BE2C (cell line): ENCODE measurements at regions not wholly inside any gene's neighbourhood (a gene's known extent, or its start where the extent isn't known, plus 50 kb on each side); places are given as distances from the start of the nearest gene placed in this dataset.
"Not testable (repeated sequence)": the region's sequence is repeated elsewhere in the genome, so short reads cannot be mapped to it uniquely, and the experiment has no call there.

Experiments used
- DNase-seq: peaks from one replicate; pipeline ENCODE4 v3.0.0-alpha.2; 2020
- H3K27me3 ChIP-seq: fragments of 250-450 bp; sonication (Bioruptor Pico); 2 replicates; pipeline ENCODE4 v1.5.1; 2020; ENCODE audit warnings: mild to moderate bottlenecking
- H3K36me3 ChIP-seq: fragments of 250-450 bp; sonication (Bioruptor Pico); 2 replicates; pipeline ENCODE4 v1.5.1; 2020; ENCODE audit warnings: mild to moderate bottlenecking
- H3K4me1 ChIP-seq: fragments of 250-450 bp; sonication (Bioruptor Pico); 2 replicates; pipeline ENCODE4 v1.5.1; 2020
- H3K4me3 ChIP-seq: 2 replicates; pipeline ENCODE4 v1.5.1; 2011; ENCODE audit warnings: low read depth, low read length
- H3K9me3 ChIP-seq: fragments of 250-450 bp; sonication (Bioruptor Pico); 2 replicates; pipeline ENCODE4 v1.5.1; 2020
- TF ChIP-seq, protein P1 (sequence below): IDR thresholded peaks from 2 replicates; pipeline ENCODE4 v1.5.1; 2012; ENCODE audit warnings: mild to moderate bottlenecking, low read depth, low read length

DNA sequence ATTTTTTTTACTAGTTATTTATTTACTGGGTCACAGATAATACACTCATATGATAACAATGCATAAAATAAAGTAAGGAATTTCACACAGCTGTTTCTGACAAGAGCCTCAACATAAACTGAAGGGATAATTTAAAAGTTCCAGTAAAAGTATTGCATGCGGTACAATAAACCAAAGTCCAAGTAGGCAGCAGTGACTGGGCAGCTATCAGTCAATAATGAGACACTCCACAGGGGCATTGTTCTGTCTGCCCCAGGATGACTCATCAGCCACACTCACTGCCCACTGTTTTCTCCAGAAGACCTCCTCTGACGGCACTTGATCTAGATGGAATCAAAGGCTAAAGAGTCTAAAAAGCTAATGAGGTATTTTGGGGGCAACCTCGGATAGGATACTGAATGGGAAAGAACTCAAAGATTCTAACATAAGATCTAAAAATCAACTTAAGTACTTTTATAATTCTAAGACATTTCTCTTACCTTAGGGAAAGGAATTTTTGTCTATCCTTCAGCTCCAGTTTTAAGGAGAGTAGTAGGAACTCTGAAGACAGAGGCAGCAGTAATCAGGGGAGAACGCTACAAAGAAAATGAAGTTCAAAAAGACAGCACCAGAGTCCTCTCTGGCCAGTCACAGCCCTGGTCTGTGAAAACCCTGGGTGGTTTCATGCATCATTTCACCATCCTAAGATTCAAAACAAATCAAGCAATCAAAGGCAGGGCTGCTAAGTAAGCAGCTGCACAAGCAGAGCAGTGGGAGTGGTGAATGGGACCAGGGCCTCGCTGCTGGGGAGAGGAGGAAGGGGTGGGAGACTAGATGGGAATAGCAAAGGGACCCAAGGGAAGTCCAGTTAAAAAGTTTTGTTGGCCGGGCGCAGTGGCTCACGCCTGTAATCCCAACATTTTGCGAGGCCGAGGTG is 175.1 kb downstream of the AVL9 start:
- Histone ChIP-seq H3K9me3 (no peaks in the 10 kb centered on the region), H3K4me1 (peaks cover 17% of the 10 kb centered on the region), H3K27me3 (no peaks in the 10 kb centered on the region), H3K4me3 (peak overlapping the region; percentile 32), H3K36me3 (no peaks in the 10 kb centered on the region)
- DNase-seq: peak; percentile 74
- TF ChIP-seq, protein P1, sequence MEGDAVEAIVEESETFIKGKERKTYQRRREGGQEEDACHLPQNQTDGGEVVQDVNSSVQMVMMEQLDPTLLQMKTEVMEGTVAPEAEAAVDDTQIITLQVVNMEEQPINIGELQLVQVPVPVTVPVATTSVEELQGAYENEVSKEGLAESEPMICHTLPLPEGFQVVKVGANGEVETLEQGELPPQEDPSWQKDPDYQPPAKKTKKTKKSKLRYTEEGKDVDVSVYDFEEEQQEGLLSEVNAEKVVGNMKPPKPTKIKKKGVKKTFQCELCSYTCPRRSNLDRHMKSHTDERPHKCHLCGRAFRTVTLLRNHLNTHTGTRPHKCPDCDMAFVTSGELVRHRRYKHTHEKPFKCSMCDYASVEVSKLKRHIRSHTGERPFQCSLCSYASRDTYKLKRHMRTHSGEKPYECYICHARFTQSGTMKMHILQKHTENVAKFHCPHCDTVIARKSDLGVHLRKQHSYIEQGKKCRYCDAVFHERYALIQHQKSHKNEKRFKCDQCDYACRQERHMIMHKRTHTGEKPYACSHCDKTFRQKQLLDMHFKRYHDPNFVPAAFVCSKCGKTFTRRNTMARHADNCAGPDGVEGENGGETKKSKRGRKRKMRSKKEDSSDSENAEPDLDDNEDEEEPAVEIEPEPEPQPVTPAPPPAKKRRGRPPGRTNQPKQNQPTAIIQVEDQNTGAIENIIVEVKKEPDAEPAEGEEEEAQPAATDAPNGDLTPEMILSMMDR: no peak

DNA sequence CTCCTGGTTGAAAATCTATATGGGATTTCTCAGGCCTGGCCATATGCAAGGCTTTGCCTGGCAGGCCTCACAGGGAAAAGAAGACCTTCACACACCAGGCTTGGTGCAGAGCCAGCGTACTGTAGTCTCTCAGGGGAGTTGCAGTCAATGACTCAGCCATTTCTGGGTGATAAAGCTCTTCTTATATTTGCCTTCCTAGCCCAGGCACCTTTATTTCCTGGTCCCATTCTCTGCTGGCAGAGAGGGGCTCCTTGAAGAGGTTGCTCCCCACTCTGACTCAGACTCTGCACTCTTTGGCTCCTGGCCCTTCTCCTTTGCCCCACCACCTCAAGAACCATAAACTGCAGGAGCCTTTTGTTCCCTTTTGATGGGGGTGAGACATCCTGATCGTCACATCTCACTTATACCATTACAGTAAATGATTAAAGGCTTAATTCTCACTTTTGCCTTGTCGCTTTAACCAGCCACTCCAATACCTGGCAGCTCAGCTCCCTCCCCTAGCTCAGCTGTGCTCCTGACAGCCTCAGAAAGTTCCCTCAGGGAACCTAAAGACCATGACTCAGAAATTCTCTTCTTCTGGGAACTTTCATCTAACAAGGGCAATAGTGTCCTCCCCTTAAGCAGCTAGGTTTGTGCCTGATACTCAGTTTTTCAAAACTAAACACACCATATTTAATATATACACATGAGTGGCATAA is 174.0 kb downstream of the AVL9 start:
- peak; percentile 86 for DNase-seq
- not testable (repeated sequence) for H3K9me3 ChIP-seq, H3K36me3 ChIP-seq, H3K27me3 ChIP-seq
- Histone ChIP-seq H3K4me1 (peaks cover 17% of the 10 kb centered on the region), H3K4me3 (peak overlapping the region; percentile 32)

DNA sequence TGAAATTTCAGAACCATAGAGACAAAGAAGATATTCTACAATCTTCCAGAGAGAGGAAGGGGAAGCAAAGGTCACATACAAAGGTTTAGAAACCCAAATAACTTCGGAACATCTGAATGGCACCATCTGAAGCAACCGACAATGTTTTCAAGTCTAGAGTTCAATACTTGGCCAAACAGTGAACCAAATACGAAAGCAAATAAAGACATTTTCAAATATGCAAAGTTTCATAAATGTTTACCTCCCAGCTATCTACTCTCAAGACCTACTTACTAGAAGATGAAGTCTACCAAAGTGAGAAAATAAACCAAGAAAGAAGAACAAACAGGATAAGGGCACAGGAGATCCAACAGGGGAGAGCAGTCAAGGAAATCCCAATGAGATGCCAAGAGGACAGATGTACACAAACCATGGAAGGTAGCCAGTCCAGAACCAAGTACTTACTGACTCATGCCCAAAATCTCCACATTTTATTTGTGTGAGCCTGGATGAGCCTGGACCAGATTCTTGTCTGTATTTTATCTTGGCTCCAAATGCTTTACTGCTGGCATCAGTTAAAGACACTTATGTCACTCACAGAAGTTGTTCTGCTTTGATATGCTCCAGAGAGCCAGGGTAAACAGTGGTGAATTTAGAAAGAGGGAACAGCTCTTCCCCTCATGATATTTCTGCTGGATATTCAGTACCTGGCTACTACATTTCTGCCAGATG is 173.3 kb downstream of the AVL9 start:
- H3K4me1 ChIP-seq: peaks cover 23% of the 10 kb centered on the region
- not testable (repeated sequence) for H3K27me3 ChIP-seq, H3K36me3 ChIP-seq, H3K4me3 ChIP-seq, H3K9me3 ChIP-seq
- DNase-seq: peak; percentile 23

DNA sequence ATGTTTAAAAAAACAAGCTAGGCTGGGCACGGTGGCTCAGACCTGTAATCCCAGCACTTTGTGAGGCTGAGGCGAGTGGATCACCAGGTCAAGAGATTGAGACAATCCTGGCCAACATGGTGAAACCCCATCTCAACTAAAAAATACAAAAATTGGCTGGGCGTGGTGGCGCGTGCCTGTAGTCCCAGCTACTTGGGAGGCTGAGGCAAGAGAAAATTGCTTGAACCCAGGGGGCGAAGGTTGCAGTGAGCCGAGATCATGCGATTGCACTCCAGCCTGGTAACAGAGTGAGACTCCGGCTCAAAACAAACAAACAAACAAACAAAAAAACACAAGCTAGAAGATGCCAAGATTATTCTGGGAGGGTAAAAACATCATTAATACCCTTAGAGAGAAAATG is 172.3 kb downstream of the AVL9 start:
- DNase-seq: not testable (repeated sequence)

DNA sequence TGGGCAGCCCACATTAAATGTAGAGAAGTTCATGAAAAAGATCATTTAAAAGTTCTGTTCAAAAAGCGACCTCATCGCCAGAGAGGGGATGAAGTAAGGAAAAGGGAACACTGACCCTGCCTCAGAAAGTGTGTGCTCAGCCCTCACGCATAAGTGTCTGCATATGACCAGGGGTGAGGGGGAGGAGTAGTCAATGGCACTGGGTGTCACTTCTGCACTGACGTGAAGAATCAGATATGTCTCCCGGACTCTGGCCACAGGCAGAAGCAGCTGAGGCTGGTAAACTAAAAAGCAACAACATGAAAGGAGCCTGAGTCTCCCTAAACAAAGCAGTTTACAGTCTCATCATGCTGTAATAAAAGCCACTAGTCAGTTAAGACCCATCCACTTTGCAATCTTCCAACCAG is 168.5 kb downstream of the AVL9 start:
- H3K27me3 ChIP-seq, H3K36me3 ChIP-seq, H3K9me3 ChIP-seq, H3K4me3 ChIP-seq, DNase-seq: not testable (repeated sequence)
- peaks cover 31% of the 10 kb centered on the region for H3K4me1 ChIP-seq

More for the DNA sequence above, 172.3 kb downstream of the AVL9 start:
- H3K9me3 ChIP-seq, H3K27me3 ChIP-seq, H3K36me3 ChIP-seq, H3K4me3 ChIP-seq: not testable (repeated sequence)
- peaks cover 32% of the 10 kb centered on the region for H3K4me1 ChIP-seq

DNA sequence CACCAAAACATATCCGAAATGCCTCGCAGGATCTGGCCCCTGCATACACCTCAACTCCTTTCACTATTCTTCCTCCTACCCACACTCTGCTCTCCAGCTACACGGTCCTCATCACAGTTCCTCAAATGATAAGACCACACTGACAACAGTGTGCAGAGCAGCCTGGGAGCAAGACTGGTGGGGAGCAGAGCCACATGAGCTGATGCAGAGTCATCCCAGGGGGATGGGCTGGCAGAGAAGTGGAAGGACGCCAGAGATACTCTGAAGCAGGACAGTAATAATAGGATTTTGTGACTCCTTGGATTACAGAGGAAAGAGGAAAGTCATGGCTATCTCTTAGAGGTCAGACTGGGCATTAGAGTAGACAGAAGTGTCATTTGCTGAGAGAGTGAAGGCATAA is 167.2 kb downstream of the AVL9 start:
- peak; percentile 64 for DNase-seq
- H3K9me3 ChIP-seq, H3K27me3 ChIP-seq, H3K4me3 ChIP-seq, H3K36me3 ChIP-seq: not testable (repeated sequence)
- peaks cover 24% of the 10 kb centered on the region for H3K4me1 ChIP-seq

DNA sequence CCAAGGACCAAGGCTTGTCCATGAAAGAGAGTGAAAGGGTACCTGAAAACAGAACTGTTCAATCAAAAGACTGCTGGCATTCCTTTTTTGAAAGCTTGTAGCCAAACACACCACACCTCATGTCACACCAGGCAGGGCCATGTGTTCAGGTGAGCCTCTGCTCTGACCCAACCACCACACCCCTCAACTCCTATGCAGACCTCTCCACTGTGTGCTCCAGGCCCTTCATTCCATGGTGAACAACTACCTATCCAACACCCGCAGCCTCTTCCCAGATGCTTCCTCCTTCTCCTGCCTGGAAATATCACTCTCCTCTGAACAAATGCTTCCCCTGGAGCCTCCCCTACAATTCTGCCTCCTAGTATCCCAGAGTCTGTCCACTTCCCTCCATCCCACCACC is 166.6 kb downstream of the AVL9 start:
- no peaks in the 10 kb centered on the region for H3K27me3 ChIP-seq
- DNase-seq: no peak
- TF ChIP-seq, protein P1: no peak
- no peaks in the 10 kb centered on the region for H3K36me3 ChIP-seq
- no peaks in the 10 kb centered on the region for H3K9me3 ChIP-seq
- H3K4me1 ChIP-seq: peaks cover 24% of the 10 kb centered on the region
- H3K4me3 ChIP-seq: no peak overlapping the region

DNA sequence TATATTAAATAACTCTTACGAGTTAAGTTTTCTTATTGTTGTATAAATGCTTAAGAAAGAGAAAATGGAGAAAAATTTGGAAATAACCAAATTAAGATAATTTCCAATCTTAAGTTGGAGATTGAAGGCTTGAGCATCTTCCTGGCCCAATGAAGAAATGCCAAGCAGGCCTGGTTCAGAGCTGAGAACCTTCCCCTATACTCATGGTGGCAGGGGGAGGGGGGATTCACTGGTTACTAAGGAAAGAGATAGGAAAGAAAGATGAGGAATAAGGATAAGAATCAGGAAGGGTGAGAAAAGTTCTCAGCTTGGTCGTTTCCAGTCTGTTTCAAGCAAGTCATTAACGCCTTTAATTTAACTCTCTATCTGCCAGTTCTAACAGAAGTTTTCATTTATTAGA is 166.2 kb downstream of the AVL9 start:
- Histone ChIP-seq H3K4me1 (peaks cover 24% of the 10 kb centered on the region), H3K36me3 (no peaks in the 10 kb centered on the region), H3K4me3 (no peak overlapping the region), H3K27me3 (no peaks in the 10 kb centered on the region), H3K9me3 (no peaks in the 10 kb centered on the region)
- no peak for DNase-seq
- TF ChIP-seq, protein P1: no peak
